Inferior parietal cortex (tissue), 1 donor: ENCODE measurements at regions not wholly inside any gene's neighbourhood (a gene's known extent, or its start where the extent isn't known, plus 50 kb on each side); places are given as distances from the start of the nearest gene placed in this dataset.
"Not testable (repeated sequence)": the region's sequence is repeated elsewhere in the genome, so short reads cannot be mapped to it uniquely, and the experiment has no call there.

Experiments used
- DNase-seq: peaks from one replicate; pipeline ENCODE4 v3.0.0-alpha.2; 2016; ENCODE audit errors: extremely low spot score

DNA sequence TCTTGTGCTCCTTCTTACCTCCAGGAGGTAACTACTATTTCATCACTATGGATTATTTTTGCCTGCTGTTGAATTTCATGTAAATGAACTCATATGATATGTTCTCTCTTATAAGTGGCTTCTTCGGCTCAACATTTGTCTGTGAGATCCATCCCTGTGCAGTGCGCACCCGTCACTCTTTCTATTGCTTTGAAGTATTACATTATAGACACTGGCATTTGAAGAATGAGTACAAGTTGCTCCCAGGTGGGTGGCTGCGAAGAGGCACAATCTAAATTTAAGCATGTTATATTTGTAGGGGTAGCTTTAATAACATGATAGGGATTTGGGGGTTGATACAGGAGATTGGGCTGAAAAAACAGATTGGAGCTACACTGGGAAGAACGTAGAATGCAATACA is 809.7 kb downstream of the CCSER2 start:
- DNase-seq, result no peak

DNA sequence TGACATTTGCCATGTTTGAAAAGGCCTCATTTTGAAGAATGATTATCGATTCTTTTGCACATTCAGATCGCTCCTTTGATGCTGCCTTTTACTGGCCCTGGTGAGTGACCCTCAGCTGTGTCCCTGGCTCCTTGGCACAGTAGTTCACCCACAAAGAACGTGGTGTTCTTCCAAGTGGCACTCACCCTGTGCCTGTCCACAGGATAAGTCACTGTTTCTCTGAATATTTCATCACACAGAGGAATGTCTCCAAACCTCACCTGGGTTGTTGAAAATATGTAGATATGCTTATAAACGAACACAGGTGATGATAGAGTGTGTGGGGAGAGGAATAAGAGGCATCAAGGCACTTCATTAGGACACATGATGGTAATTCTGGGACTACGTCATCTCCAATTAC is 810.7 kb downstream of the CCSER2 start:
- no peak for DNase-seq

DNA sequence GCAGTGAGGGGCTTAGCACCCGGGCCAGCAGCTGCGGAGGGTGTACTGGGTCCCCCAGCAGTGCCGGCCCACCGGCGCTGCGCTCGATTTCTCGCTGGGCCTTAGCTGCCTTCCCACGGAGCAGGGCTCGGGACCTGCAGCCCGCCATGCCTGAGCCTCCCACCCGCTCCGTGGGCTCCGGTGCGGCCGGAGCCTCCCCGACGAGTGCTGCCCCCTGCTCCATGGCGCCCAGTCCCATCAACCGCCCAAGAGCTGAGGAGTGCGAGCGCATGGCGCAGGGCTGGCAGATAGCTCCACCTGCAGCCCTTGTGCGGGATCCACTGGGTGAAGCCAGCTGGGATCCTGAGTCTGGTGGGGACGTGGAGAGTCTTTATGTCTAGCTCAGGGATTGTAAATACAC is 813.1 kb downstream of the CCSER2 start:
- DNase-seq, result not testable (repeated sequence)

DNA sequence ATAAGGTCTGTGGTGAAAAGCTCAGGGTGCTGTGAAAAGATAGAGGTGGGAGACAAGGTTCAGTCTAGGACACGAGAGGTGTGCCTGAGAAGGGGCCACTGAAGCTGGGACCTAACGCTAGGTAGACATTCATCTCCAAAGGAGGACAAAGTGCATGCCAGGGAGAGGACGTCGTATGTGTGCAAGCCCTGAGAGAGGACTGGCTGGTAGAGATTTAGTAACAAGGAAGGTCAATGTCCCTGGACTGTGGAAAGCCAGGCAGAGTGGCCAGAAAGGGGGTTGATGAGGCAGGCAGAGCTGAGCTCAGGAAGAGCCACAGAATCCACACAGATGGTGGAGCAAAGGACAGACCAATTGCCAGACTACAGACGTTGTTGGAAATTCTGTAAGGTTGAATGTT is 817.6 kb downstream of the CCSER2 start:
- no peak for DNase-seq

DNA sequence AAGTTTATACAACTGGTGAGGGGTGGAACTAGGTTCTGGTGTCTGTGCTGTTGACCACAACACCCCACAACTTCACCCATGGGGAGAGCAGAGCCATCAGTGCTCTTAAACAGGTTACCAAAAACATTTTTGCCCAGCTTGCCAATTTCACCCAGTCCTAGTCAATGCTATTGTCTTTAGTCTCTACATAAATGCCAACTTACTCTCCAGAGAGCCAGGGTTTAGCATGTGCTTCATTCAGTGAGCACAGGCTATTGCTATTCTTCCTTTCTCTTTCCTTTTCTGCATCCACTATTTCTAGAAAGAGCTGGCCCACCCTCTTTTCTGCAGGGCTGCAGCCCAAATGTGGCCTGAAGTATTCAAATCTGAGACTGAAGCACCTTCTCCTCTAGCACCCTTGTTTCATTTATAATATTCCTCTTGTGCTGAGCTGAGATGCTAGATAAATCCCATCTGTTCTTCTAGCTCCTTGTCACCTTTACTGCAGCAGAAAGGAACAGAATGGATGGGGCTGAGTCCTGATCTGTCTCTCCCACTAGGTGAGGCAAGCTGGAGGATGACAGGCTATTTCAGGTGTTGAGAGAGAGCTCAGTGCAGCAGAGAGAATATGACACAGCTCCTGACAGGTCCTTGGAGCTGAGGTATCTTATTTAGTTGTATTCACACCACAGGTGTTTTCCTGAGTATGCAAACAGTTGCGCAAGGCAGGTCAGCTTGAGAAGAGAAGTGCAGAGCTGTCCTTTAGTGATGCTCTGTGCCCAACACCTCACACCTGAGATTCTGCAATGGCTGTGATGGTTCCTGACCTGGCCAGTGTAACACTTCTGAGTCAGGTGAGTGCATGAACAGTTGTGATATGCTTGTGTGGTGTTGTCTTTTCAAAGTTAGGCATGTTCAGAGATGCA is 819.2 kb downstream of the CCSER2 start:
- DNase-seq, result no peak

DNA sequence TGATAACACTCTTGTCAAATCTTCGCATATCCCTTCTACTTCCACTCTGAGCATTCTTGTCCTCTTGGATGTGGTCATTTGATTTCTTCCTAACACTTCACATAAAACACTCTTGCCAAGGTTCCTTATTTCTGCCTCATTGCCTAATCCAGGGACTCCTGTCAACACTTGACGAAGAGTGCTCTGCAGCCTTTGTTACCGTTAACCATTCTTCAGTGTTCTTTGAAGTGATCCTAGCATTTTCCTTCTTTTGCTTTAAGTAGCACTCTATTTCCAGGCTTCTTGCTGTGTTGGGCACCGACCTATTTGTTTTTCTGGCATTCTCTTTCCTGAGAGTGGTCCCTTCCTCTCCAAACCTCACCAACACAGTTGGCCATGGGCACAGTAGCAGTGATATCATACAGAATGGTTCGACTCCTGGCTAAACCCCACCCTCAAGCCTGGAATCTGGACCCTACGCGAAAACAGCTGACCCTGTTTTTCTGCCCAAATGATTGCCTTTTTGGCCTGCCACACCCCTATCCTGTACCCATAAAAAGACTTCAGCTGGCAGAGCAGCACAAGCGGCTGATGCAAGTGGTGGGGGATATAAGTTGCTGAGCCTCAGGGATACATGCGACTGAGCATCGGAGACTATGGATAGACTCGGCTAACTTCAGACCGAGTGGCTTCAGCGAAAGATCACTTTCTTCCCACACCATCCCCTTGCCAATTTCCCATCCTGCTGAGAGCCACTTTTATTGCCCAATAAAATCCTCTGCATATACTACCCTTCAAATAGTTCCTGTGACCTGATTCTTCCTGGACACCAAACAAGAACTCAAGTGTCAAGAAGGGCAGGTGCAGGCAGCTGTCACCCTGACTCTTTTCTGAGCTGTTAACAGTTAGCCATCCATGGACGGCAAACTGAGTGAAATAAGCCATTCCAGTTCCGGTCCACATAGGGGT is 820.6 kb downstream of the CCSER2 start:
- DNase-seq, result no peak

DNA sequence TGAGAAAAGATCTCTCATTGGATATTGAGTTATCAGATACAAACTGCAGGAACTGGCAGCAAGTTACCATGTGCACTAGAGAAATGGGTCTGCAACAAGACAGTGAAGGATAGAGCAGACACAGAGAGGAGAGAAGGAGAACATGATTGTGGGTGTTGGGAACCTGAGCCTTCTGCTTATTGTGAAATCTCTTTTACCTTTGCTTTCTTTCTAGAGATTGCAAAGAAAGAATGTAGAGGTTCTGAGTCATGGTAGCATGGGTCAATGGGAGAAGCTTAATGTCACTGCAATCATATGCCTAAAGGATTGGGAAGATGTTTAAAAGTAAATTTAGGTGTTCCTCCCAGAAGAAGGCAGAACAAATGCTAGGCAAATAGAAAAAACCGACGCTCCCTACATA is 821.4 kb downstream of the CCSER2 start:
- DNase-seq, result no peak

DNA sequence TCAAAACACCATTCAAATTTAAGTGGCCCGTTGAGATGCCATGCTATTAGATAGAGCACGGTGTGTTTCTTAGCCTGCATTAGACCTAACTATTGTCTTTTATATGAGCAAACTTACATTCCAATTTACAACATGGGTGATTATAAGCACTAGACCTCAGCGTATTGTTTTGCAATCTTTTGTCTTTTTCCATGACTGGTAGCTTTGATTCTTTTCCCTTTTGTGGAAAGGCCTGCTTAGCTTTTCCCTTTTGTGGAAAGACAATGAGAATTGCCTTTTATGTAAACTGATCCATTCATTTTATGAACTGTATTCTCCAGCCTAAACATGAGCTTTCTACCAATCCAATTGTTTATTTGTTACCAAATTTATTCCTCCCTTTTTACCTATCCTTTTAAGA is 823.1 kb downstream of the CCSER2 start:
- DNase-seq, result no peak

DNA sequence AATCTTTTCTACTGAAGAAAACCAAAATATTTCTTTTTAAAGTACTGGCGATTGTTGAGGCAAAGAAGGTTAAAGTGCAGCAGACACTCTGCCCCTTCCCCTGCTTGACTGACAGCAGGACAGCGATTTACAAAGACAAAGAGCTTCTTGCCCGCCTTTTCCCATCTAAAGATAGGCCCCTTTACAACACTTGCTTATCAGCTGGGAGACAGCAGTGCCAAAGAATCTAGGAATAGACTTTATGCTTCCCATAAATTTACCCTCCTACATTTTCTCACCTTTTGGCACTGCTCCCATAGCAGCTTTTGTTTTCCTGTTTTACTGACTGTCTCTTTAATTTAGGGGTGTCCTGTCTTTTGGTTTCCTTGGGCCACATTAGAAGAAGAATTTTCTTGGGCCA is 824.1 kb downstream of the CCSER2 start:
- no peak for DNase-seq

DNA sequence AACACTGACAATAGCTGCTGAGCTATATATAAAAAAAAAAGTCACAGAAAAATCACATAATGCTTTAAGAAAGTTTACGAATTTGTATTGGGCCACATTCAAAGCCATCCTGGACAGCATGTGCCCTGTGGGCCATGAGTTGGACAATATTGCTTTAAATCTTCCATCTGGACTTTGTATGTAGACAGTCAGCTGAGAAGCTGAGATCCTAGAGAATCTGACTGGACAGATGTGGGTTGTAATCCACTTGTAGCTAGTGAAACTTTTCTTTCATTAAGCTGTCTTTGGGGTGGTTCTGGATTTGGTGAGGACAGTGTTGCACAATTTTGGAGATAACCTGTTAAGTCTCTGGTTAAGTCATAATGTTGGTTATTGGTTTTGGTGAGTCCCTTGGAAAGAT is 824.5 kb downstream of the CCSER2 start:
- no peak for DNase-seq

DNA sequence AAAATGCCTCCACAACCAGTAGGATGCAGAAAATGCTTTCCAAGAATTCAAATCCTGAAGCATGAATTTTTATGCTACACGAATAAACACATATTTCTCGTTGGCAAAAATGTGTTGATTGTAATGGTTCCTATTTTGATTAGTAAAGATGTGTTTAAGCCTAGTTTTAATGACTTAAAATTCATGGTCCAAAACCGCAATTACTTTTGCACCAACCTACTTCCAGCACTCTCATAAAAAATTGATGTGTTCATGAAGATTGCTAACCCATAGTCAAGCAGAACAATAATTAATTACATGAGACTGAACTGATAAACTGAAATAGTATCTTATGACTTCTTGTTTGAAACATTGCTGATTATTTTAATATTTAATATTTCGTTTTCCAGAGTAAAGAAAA is 828.8 kb downstream of the CCSER2 start:
- DNase-seq, result no peak

DNA sequence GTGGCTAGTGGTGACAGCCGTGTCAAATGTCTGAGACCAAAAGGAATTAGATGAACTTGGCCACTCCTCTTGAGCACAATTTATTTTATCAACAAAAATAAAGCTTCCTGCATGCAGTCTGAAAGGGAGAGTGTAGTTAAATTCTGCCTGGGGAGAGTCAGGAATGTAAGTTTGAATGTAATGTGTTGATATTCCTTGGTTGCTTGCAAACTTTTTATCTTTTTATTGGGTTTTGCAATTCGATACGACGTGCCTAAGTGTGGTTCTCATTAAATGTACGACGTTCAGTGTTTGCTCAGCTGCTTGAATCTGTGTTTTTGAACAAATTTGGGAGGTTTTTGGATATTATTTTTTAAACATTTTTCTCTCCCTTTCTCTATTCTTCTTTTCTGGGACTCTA is 839.9 kb downstream of the CCSER2 start:
- no peak for DNase-seq

DNA sequence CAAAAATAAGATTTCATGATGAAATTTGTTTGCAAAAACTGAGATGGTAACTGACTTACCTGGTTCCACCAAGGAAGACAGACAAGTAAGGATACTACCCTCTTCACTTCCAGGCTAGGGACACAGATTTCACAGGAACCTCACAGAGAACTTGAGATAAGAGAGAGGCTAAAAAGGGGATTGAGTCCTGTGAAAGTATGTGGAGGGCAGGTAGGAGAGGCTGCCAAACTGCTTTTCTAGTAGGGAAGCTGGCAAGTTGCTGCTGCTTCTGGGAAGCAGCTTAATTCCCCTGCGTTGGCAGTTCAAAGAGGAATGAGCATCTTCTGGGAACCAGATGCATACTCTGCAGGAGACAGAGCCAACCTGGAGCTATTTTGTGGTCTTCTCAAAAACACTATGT is 841.6 kb downstream of the CCSER2 start:
- DNase-seq, result no peak

DNA sequence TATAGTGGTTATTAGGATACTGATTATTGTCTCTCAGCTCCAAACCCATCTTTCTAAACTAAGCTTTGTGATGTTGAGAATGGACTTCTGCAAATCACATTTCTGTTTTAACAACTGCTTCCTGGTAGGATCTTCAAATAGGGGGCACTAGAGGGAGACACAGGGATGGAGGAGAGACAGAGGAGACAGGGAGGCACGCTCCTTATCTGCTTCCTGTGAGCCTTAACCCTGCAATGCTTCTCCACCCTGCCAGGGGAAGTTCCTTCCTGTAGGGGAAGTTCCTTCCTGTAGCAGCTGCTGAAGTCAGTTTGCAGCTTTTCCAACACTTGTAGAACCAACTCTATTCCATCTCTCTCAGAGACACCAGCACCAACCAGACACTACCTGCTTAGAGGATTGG is 847.2 kb downstream of the CCSER2 start:
- no peak for DNase-seq

DNA sequence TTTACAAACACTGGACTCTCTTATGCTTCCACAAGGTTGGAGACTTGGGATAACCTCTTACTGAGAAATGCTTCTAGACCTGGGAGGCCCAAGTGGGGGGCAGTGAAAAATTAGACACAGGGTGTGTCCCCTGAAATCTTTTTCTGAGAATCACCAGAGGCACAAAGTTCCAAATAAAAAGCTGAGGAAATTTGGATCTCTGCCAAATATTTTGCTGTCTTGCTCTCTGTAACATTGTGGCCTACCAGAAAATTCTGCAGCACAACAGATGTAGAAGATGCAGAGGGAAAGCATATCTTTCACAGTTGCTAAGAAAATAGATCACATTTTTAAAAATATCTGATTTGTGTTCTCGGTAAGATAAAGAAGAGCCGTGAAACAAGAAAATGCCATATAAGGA is 849.4 kb downstream of the CCSER2 start:
- DNase-seq, result no peak

DNA sequence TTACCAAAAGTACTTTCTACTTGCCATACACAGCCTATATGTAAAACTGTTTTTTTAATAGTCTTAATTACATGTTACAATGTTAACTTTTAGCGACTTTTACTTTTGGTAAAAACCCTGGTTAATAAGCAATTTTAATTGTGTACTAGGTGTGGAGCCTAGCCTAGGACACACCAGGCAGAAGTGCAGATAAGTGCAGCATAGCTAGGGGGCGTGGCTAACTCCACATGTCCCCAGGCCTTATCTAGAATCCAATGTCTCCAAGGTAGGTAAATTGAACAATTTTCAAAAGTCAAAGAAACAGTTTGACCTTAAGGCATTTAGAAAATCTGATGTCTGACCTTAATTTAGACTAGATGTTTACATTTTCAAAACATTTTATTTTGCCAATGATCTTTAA is 858.7 kb downstream of the CCSER2 start:
- no peak for DNase-seq

DNA sequence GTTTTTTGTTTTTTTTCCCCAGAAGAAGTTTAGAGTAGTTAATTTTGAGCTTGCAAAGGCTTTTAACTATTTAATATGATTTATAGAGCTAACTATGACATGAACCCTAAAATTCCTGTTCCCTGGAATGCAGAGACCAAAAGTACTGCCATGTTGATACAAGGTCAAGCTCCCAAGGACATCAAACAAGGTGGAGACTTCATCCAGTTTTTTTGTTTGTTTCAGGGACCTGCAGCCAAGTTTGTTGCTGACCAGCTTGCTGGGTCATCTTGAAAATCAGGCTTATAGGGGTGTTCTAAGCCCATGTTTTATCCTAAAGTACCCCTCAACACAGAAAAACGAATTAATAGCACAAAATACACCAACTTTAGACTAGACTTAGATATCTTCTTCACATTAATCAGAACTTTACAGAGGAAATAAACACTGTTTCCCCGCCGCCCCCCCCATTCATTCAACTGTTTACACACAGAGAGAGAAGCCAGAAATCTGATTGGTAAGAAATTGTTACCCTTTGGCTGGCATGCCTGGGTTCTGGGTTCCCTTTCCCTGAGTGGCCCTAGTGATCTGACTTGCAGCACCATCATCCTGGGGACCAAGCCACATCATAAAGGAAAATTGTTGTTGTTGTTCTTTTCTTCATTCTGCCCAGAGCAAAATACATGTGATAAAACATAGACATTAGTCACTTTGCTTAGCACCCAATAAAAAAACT is 860.5 kb downstream of the CCSER2 start:
- no peak for DNase-seq

DNA sequence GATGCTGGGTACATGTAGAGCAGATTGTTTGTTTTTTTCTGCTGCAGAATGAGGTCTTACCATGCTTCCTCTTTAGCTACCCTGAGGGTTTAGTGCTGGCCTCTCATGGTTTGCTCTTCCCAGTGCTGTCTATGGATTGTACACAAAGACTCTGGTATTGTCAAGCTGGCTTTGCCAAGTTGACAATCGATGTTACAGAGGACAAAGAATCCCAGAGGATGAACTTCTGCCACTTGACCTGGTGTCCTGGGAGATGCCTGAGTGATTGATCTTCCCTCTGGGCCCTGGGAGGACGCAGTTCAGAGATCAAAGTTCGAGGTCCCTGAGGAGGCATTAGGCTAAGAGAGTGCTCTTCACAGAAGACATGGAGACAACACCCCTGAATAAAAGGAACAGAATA is 865.4 kb downstream of the CCSER2 start:
- DNase-seq, result no peak

DNA sequence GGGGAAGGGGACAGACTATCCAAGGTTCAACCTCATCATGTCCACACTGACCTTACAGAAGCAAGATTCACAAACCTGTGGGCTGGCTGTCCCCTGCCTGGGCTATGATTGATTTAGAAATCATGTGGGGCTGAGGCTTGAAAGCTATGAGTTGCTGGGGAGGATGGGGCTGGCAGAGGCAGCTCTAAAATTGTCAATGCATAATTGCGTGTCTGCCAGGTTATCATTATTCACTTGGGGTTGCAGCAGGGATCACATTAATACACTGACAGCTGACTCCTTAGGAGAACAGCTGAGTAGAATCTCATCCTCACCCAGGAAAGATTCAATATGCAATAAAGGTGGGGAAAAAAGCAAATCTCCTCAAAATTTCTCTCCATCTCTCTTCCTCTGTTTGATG is 866.3 kb downstream of the CCSER2 start:
- DNase-seq, result no peak

DNA sequence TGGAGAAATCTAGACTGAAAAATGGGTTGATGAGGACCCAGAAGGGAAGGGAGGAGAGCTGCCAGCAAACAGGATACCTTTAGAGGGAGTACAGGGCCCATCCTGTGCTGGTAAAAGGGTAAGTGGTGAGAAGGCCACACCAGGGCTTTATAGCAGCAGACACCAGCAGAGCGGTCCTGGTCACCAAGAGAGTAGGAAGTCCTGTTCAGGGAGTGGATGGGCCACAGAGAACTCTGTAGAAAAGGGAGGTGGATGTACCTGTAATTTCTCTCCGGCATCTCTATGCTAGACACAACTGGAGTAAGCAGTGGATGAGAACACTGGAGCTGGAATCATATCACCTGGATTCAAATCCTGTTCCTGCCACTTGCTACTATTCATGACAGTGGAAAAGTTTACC is 867.2 kb downstream of the CCSER2 start:
- no peak for DNase-seq

DNA sequence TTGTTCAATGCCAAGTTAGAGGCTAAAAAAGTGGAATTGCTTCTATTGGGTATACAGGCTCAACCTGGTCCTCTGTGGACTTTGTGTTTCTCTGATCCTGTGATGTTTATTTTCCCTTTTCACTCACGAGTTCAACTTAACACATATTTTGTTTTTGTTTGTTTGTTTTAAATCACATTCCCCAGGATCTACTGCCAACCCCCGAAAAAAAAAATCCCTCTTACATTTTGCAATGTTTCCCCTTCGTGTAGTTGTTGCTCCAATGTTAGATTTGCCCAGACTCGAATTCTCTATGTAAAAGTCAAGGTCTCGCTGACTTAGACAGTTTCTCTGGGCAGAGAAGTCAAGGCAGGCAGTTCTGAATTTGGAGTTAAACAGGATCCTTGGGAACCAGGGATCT is 876.4 kb downstream of the CCSER2 start:
- no peak for DNase-seq

DNA sequence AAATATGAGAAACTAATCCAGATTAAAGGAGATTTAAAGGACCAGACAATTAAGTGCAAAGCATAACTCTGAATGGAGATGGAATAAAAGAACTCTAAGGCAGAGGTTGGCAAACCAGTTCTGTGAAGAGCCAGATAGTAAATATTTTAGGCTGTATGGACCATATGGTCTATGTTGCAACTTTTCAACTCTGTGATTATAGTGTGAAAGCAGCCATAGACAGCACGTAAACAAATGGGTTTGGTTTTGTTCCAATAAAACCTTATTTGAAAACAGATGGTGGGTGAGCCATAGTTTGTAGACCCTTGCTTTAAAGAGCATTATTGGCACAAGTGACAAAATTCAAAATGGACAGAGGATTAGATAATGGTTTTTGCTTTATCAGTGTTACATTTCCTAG is 884.1 kb downstream of the CCSER2 start:
- DNase-seq, result no peak
